C4-2B (cell line): ENCODE measurements at regions not wholly inside any gene's neighbourhood (a gene's known extent, or its start where the extent isn't known, plus 50 kb on each side); places are given as distances from the start of the nearest gene placed in this dataset.

Source experiments
- H3K27ac ChIP-seq: fragments of 450-650 bp; 2 replicates; pipeline ENCODE4 v1.5.1; 2017
- ZFX ChIP-seq: fragments of 450-650 bp; IDR thresholded peaks from 2 replicates; pipeline ENCODE4 v1.6.1; 2017
- TF ChIP-seq, protein P1 (sequence below): fragments of 450-650 bp; conservative IDR thresholded peaks from 2 replicates; pipeline ENCODE4 v1.5.1; 2017; ENCODE audit warnings: mild to moderate bottlenecking

DNA sequence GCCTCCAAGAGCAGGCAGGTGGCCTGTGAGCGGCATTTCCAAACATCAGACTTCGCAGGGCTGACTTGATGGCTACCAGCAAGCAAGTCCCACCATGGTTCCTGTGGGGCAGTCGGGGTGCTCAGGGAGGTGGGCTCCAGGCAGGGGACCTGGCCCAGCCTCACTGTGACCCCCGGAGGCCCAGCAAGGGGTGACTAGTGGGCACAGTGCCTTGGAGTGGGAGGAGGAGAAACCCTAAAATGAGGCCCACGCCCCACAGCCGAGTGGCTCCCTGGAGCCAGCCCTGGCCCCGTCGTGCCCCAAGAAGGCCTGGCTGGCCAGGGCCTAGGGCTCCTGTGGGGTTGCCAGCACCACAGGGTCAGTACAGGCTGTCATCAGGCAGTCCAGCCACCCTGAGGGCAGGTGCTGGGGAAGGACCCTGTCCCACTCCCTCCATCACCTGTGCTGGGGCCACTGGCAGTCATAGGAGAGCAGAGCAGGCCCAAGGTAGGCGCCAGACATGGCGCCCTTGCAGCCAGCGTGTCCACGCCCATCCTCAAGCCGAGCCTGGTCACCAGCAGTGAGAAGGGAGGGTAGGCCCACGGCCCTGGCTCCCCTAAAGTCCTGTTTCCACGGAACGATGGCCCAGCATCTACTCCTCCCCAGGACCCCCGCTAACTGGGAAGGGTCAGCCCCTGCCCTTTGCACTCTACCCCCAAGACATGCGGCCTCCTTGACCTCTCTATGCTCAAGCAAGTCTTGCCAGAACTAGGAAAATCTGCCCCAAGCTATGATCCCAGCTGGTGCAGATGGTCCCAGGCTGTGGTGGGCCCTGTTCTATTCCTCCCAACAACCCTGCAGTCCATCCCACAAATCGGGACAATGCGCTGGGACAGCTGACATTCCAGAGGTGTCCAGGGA is 144.2 kb upstream of the C14orf180 start:
- no peak for TF ChIP-seq ZFX
- TF ChIP-seq, protein P1, sequence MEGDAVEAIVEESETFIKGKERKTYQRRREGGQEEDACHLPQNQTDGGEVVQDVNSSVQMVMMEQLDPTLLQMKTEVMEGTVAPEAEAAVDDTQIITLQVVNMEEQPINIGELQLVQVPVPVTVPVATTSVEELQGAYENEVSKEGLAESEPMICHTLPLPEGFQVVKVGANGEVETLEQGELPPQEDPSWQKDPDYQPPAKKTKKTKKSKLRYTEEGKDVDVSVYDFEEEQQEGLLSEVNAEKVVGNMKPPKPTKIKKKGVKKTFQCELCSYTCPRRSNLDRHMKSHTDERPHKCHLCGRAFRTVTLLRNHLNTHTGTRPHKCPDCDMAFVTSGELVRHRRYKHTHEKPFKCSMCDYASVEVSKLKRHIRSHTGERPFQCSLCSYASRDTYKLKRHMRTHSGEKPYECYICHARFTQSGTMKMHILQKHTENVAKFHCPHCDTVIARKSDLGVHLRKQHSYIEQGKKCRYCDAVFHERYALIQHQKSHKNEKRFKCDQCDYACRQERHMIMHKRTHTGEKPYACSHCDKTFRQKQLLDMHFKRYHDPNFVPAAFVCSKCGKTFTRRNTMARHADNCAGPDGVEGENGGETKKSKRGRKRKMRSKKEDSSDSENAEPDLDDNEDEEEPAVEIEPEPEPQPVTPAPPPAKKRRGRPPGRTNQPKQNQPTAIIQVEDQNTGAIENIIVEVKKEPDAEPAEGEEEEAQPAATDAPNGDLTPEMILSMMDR, result no peak
- no peak overlapping the region for H3K27ac ChIP-seq

DNA sequence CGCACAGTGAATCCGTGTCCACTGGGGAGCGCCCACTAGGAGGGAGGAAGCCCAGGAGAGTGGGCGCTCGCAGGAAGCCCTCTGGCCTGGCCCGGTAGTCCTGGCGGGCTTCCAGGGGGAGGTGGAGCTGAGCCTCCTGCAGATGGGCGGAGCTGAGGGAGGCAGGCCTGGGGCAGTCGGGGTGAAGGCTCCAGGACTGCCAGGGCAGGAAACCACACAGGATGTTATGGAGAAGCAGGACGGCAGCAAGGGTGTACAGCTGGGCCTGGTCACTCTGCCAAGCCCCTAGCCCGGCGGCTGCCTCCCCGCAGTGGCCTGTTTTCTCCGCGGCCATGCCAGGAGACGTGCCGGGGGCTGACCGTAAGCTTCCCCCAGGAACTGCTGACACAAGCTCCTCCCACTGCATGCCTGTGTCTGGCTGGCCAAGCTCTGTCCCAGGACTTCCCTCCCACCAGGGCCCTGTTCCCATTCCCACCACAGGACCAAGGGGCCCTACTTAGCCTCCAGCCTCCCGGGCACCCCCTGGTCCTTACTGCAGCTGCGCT is 143.4 kb upstream of the C14orf180 start:
- no peak for TF ChIP-seq ZFX
- TF ChIP-seq, protein P1, result no peak
- no peak overlapping the region for H3K27ac ChIP-seq

DNA sequence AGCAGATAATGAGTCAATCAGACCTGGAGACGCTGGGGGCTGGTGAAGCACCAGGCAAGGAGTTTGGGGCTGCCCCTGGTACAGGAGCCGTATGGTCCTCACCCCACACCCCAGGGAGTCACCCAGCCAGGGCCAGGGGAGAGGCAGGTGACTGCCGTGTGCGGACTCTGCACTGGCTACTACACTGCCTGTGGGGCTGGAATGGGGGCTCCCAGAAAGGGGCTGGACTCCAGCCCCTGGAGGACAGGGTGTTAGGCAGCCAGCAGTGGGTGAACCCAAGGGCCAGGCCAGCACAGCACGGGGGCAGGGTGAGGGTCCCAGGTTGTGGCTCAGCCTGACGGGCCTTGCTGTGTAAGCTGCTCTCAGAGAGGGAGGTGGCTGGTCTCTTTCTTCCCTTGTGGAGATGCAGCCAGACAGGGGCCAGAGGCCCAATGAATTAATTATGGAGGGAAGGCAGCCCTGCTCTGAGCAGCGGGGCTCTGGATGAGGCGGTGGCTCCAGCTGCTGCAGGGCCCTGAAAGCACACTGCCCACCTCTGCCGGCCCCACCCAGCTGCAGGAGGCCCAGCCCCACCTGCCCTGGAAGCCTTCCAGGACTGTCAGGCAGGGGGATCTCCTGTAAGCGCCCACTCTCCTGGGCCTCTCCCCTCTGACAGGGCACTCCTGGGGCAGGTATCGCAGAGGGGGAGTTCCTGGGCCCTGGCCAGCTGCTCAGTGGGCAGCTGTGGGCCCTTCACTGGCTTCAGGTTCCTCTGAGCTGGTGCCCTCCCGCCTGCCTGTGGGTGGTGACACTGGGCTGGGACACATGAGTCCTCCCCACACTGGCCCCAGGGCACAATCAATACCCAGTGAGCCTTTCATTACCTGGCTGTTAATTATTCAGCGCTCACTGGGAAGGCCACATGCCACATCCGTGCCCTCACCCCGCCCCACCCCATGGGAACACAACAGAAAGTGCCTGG is 142.5 kb upstream of the C14orf180 start:
- TF ChIP-seq, protein P1, result no peak
- no peak for TF ChIP-seq ZFX
- H3K27ac ChIP-seq, result no peak overlapping the region

DNA sequence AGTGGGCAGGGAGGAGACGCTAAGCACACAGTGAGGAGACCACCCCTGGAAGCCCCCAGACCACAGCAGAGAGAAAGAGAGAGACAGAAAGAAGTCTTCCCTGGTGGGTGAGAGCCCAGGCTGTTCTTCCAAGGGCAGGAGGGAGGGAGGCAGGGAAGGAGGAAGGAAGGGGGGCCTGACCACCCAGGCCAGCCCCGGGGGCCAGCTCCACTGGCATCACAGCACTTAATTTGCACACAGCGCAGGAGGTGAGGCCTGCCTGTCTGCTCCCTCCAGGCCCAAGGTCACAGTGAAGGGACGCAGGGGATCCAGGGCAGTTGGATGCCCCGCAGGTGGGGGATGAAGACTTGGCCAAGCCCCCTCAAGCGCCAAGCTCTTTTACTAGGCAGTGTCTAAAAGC is 141.9 kb upstream of the C14orf180 start:
- no peak overlapping the region for H3K27ac ChIP-seq
- TF ChIP-seq ZFX, result no peak
- TF ChIP-seq, protein P1, result no peak

DNA sequence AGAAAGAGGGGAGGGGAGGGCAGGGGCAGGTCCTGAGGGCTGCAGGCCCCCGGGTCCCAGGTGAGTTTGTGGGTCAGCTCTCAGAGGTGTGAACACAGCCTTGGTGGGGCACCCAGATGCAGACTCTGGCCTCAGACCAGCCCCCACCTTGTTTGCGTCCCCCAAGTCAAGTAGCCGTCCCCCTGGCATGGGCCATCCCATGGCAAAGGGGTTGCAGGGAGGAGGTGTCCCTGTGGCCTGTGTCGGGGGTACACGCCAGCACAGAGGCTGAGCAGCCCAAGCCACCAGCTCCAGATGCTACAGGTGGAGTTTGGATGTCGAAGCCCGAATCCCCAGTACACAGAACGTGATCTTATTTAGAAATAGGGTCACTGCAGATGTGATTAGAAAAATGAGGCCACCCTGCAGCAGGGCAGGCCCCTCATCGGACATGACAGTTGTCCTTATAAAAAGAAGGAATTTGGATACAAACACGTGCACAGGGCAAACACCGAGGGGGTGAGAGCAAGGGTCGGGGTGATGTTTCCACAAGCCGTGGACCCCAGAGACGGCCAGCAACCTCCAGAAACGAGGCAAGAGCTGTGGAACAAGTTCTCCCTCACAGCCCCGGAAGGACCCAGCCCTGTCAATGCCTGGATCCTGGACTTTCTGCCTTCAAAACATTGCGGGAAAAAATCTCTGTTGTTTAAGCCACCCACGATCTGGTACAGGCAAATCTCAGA is 141.2 kb upstream of the C14orf180 start:
- H3K27ac ChIP-seq, result no peak overlapping the region
- TF ChIP-seq, protein P1, result no peak
- TF ChIP-seq ZFX, result no peak

DNA sequence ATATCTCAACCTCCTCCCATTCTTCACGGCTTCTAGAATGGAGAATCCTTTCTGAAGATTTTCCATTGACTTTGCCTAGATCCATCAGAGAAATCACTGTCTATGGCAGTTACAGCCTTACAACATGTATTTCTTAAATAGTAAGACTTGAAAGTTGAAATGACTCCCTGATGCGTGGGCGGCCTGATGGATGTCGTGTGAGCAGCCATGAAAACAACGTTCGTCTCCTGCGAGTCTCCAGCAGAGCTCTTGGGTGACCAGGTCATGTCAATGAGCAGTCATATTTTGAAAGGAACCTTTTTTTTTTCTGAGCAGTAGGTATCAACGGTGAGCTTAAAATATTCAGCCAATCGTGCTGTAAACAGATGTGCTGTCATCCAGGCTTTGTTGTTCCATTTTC is 139.9 kb upstream of the C14orf180 start:
- TF ChIP-seq, protein P1, result no peak
- no peak for TF ChIP-seq ZFX
- H3K27ac ChIP-seq, result no peak overlapping the region
